SK-N-SH treated with all-trans-retinoic acid at 6 μM for 48 hours (cell line): ENCODE measurements at regions not wholly inside any gene's neighbourhood (a gene's known extent, or its start where the extent isn't known, plus 50 kb on each side); places are given as distances from the start of the nearest gene placed in this dataset.

ENCODE experiments used
- ISL1 ChIP-seq: fragments of 250-450 bp; sonication (Bioruptor Pico); IDR thresholded peaks from 2 replicates; pipeline ENCODE4 v2.1.2; 2022; ENCODE audit warnings: mild to moderate bottlenecking, moderate library complexity
- PATZ1 ChIP-seq: fragments of 250-450 bp; sonication (Bioruptor Pico); IDR thresholded peaks from 2 replicates; pipeline ENCODE4 v1.8.0; 2020; ENCODE audit warnings: mild to moderate bottlenecking, moderate library complexity, borderline replicate concordance
- TCF4 ChIP-seq: fragments of 250-450 bp; sonication (Bioruptor Pico); IDR thresholded peaks from 2 replicates; pipeline ENCODE4 v1.8.0; 2021; ENCODE audit warnings: mild to moderate bottlenecking, moderate library complexity, borderline replicate concordance

- no peak for TF ChIP-seq ISL1
- TF ChIP-seq PATZ1 (CRISPR knock-in tag), result no peak
- no peak for TF ChIP-seq TCF4
These were observed 221.9 kb upstream of the GRIA4 start for GRCh38 chr11:105388006-105388405.
